HG03064 (cell line): ENCODE measurements at regions not wholly inside any gene's neighbourhood (a gene's known extent, or its start where the extent isn't known, plus 50 kb on each side); places are given as distances from the start of the nearest gene placed in this dataset.
"Not testable (repeated sequence)": the region's sequence is repeated elsewhere in the genome, so short reads cannot be mapped to it uniquely, and the experiment has no call there.

ENCODE experiments used
- ATAC-seq: cut with Tn5 transposase; IDR thresholded peaks from one replicate; pipeline ENCODE4 v1.9.1; 2021; ENCODE audit warnings: low read depth; ENCODE audit not compliant: unreplicated experiment

DNA sequence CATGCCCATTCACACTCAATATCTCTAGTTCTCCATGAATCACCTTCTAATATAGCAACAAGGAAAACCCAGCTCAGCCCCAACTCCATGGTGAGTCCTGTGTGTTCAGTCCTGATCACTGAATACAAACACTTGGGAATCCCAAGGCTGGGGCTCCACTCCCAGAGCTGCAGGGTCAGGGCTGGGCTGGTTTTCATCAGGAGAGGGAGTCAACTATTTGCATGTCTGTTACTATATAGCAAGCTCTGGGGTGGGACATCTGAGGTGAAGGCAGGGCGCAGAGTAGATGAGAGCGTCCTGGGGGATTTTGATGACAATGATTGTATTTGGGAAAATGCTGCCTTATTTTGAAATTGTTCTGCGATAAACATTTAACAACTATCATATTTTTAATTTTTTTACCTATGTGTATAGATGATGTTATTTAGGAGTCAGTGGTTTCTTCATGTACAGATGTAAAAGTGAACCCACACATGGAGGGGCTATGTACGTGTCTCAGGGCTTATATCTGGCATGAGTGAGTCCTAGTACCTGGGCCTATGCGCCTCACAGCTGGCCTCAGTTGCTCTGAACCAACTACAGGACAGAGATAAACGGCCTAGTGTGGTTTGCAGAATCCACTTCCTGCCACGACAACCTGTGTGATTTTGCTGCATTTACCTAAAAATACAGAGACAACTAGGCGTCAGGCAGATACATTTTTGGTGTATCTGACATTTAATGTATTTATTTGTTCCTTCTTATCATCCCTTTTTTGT lies 603.7 kb downstream of the TMEM121 start:
- ATAC-seq, result not testable (repeated sequence)

GRCh38 chr14:106133126-106133525 lies 606.7 kb downstream of the TMEM121 start:
- ATAC-seq, result not testable (repeated sequence)

- ATAC-seq, result no peak
Measured at GRCh38 chr14:106134886-106135285, 608.5 kb downstream of the TMEM121 start.

- ATAC-seq, result no peak
Measured at GRCh38 chr14:106141242-106142220, 615.1 kb downstream of the TMEM121 start.

- ATAC-seq, result not testable (repeated sequence)
Measured at GRCh38 chr14:106145731-106146130, 619.3 kb downstream of the TMEM121 start.

DNA sequence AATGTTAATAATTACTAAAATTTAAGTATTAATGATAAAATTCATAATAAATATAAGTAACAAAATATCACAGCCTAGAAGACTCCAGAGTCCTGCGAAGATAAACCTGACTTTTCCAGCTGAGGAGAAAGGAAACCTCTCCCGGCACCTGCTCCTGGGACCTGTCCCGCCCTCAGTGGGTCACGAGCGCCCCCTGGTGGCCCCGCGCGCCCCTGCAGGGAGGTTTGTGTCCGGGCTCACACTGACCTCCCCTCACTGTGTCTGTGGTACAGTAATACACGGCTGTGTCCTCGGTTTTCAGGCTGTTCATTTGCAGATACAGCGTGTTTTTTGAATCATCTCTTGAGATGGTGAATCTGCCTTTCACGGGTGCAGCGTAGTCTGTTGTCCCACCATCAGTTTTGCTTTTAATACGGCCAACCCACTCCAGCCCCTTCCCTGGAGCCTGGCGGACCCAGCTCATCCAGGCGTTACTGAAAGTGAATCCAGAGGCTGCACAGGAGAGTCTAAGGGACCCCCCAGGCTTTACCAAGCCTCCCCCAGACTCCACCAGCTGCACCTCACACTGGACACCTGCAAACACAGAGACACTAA lies 627.1 kb downstream of the TMEM121 start:
- ATAC-seq, result not testable (repeated sequence)

DNA sequence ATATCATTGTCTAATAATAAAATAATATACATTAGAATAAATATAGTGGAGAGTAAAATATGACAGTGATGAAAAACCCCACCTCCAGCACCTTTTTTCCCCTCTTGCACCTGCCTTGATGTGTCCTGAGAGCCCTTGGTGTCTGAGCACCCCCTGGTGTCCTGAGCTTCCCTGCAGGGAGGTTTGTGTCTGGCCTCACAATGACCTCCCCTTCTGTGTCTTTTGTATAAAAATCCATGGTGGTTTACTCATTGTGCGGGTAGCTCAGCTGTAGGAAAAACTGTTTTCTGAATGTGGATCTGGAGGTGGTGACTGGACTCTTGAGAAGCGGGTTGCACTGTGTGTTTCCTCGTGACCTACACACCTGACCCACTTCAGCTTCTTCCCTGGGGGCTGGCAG lies 636.9 kb downstream of the TMEM121 start:
- no peak for ATAC-seq

DNA sequence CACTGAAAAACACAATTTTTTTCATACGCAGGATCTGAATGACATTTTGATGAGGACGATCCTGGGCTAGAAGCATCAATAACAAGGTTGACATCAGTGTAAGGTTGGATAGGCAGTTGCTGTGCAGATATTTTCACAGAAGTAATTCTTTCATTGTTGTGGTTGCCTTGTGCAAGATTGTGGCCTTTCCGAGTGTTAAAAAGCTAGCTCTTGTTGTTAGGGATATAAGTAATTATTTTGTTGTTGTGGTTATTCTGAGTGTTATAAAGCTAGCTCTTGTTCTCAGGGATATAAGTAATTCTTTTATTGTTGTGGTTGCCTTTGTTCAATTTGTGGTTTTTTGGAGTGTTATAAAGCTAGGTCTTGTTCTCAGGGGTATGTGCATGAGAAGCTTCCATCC lies 637.4 kb downstream of the TMEM121 start:
- not testable (repeated sequence) for ATAC-seq

DNA sequence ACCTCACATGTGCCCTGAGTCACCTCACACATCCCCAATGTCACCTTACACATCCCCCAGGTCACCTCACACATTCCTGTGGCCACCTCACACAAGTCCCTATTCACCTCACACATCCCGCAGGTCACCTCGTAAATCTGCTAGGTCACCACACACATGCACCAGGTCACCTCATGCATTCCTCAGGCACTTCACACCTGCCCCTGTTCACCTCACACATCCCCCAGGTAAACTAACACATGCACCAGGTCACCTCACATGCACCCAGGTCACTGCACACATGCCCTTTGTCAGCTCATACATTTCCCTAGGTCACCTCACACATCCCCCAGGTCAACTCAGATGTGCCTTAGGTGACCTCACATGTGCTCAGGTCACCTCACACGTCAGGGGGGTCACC lies 639.8 kb downstream of the TMEM121 start:
- ATAC-seq, result no peak

DNA sequence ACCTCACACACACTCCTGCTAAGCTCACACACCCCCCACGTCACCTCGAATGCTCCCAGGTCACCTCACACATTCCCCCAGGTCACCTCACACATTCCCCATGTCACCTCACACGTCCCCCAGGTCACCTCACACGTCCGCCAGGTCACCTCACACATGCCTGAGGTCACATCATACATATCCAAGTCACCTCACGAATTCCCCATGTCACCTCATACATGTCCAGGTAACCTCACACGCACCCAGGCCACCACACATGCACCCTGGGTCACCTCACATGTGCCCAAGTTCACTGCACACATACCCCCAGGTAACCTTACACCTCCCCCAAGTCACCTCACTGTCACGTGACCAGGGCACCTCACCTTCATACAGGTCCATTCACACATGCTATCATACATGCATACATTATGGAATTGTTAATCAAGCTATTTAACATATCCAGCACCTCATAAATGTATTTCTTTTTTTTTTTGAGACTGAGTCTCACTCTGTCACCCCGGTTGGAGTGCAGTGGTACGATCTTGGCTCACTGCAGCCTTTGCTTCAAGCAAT lies 640.3 kb downstream of the TMEM121 start:
- no peak for ATAC-seq

GRCh38 chr14:106170163-106170658 lies 643.8 kb downstream of the TMEM121 start:
- not testable (repeated sequence) for ATAC-seq

DNA sequence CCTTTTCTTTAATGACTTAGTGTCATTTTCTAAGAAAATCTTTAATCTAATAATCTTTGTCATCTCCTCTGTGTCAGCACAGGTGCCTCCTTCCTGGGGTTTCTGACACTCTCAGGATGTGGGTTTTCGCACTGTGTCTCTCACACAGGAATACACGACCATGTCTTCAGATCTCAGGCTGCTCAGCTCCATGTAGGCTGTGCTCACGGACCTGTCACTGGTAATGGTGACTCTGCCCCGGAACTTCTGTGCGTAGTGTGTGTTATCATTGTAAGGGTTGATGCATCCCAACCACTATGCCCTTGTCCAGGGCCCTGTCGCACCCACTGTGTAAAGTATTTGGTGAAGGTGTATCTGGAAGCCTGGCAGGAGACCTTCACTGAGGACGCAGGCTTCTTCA lies 647.8 kb downstream of the TMEM121 start:
- no peak for ATAC-seq

DNA sequence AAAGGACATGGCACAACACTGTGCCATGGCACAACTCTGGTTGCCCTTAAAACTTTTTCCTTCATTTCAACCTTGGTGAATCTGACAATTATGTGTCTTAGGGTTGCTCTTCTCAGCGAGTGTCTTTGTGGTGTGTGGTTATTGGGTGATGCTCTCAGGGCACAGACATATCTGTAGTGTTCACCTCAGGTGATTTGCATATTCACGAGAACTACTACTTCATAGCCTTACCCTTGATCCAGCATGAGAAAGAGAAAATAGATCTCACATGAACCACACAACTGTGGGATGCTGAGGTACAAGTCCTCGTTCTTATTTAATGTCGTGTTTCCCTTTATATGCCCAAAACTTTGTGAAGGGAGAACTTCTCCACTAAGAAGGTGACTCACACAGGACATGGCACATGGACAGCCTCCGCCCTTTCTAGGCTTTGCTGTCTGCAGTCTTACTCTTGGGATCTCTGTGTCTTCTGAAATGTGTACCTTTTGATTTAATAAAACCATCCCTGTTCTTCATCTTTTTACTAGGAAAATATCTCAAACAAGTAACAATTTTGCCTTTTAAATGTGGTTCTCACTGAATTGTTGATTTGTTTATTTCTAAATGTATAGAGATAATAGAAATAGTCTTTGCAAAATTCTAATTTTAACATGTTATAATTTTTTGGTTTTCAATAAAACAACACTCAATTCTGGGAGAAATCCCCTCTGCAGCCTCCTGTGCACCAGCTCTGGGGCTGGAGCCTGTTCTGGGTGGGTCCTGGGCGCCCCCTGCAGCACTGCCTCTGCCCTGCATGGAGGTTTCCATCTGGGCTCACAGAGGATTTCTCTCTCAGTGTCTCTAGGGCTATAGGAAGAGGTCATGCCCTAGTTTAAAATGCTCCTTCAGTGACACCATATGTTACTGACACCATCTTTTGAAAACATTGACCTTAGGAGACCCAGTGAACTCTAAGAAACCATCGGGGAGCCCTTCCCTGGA lies 651.2 kb downstream of the TMEM121 start:
- not testable (repeated sequence) for ATAC-seq

- ATAC-seq, result no peak
Measured at GRCh38 chr14:106179761-106180160, 653.4 kb downstream of the TMEM121 start.

- ATAC-seq, result not testable (repeated sequence)
Measured at GRCh38 chr14:106184771-106185170, 658.4 kb downstream of the TMEM121 start.

DNA sequence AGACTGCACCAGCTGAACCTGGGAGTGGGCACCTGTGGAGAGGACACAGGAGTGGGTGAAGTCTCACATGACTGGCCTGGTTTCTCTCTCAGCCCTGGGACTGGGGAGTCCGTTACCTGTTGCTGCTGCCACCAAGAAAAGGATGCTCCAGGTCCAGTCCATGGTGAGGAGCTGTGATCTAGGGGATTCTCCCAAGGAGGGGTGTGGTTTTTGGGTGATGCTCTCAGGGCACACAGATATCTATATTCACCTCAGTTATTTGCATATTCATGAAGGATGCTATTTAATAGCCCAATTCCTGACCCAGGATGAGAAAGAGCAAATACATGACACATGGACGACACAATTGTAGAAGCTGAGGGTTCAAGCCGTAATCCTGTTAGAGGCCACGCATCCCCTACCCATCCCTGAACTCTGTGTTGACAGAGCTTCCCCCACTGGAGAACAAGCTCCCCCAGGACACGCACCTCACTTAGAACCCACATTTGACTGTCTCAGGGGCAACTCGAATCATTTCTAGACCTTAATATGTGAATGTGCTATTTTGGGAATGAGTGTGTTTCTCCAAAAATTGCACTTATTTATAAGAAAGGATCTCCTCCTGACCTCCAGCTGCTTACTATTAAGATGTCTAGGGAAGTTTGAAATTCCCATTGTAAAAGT lies 658.9 kb downstream of the TMEM121 start:
- ATAC-seq, result not testable (repeated sequence)

DNA sequence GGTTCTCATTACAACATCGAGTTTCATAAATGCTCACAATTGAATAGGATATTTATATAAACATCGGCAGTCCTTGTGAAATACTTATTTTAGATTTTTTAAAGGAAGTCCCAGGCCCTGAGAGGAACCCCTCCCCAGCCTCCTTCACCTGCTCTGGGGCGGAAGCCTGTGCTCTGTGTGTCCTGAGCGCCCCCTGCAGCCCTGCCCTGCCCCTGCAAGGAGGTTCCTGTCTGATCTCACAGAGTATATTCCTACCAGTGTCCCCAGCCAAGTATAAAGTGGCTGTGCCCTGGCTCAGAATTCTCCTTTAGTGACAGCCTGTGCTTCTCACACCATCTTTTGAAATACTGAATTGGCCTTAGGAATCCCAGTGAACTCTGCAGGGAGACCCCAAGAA lies 659.5 kb downstream of the TMEM121 start:
- ATAC-seq, result no peak

GRCh38 chr14:106187216-106187615 lies 660.8 kb downstream of the TMEM121 start:
- ATAC-seq, result no peak

DNA sequence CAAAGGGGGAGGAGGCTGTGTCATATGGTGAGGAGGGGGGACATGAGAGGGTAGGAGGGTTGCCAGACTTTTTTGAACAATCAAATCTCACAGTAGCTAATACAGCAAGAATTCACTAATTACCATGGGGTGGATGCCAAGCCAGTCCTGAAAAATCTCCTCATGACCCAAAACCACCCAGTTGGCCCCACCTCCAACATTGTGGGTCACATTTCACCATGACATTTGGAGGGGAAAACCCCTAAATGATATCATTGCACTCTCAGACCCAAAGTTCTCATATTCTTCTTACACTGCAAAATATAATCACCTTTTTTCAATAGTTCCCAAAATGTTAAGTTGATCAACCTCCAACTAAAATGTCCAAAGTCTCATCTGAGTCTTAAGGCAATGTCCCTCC lies 666.3 kb downstream of the TMEM121 start:
- ATAC-seq, result not testable (repeated sequence)
